ENCODE measurements at regions not wholly inside any gene's neighbourhood (a gene's known extent, or its start where the extent isn't known, plus 50 kb on each side); places are given as distances from the start of the nearest gene placed in this dataset.

DNA sequence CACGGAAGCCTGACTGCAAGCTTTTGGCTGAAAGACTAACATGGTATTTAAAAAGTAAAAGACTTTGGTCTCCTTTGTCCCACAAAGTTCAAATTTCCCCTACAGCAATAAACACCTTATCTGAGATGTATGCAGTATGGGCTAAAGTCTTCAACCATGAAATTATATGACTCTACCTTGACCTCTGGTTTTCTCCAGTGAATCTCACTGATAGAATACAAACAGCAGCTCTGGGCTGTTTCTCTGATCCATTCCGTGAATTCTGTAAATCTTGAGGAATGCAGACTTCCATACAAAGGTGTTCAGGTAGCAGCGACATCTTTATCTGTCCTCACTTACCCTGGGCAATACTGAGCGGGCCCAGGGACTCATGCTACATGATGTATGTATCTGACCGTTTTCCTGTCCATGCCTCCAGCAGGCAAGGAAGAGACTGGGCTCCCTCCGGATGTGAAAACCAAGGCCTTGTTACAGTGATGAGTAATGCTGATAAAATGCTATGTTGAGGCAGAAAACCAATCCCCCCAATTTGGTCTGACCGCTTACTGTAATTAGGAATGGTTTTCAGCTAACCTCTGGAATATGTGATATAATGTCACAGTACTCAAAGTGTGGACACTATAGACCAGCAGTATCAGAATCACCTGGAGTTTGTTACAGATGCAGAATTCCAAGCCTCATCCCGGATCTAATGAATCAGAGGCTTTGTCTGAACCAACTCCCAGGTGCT, 589.8 kb downstream of the HS3ST4 start:
- intact Hi-C loops (cut with DNase I): no loop called here
- no peak for TF ChIP-seq CTCF (IDR thresholded peaks at IDR 0.05)
- no peak overlapping the region for H3K4me3 ChIP-seq
- no peak overlapping the region for H3K27ac ChIP-seq
- ATAC-seq (no peak), DNase-seq (no peak)
- no peaks in the 10 kb centered on the region for H3K4me1 ChIP-seq
- no peaks in the 10 kb centered on the region for H3K9me3 ChIP-seq
- no peaks in the 10 kb centered on the region for H3K27me3 ChIP-seq
- no peaks in the 10 kb centered on the region for H3K36me3 ChIP-seq

DNA sequence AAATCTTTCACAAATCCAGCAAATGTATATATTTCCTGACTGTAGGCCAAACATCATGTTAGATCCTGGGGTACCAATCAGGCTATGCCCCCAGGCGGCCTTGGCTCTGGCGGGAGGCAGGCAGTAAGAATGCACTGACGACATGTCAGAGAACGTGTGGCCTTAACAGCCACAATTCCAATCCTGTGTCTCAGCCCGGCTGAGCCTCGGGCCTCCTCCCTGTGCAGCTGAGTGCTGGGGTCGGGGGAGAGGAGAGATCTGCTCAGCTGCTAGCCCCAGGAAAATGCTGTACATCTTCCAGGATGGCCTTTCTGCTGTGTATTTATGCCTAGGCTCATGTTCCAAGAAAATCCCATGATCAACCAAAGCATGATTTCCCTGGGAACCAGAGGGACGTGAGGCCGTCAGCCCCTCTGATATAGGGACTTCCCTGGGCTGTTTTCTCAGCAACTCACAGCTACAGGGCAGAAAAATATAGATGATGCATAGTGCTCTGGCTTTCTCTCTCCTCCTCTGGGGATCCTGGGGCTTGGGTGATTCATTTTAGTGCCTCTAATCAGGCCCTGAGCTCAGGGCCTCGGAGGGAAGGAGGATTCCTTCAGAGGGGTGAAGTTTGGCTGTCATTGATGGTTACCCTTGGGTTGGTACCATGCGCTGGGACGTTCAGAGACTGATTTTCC, 604.0 kb downstream of the HS3ST4 start:
- intact Hi-C loops (cut with DNase I): no loop called here
- H3K27ac ChIP-seq: no peak overlapping the region
- H3K9me3 ChIP-seq: no peaks in the 10 kb centered on the region
- no peaks in the 10 kb centered on the region for H3K4me1 ChIP-seq
- DNase-seq: no peak
- H3K36me3 ChIP-seq: no peaks in the 10 kb centered on the region
- H3K4me3 ChIP-seq: no peak overlapping the region
- ATAC-seq: no peak
- no peaks in the 10 kb centered on the region for H3K27me3 ChIP-seq
- TF ChIP-seq CTCF (IDR thresholded peaks at IDR 0.05): no peak

GRCh38 chr16:26301516-26301915, 609.8 kb downstream of the HS3ST4 start:
- H3K9me3 ChIP-seq: no peaks in the 10 kb centered on the region
- no peak for TF ChIP-seq CTCF (IDR thresholded peaks at IDR 0.05)
- ATAC-seq (no peak), DNase-seq (no peak)
- no peaks in the 10 kb centered on the region for H3K4me1 ChIP-seq
- H3K27ac ChIP-seq: no peak overlapping the region
- H3K36me3 ChIP-seq: no peaks in the 10 kb centered on the region
- H3K4me3 ChIP-seq: no peak overlapping the region
- no peaks in the 10 kb centered on the region for H3K27me3 ChIP-seq
- intact Hi-C loops (cut with DNase I): no loop called here

DNA sequence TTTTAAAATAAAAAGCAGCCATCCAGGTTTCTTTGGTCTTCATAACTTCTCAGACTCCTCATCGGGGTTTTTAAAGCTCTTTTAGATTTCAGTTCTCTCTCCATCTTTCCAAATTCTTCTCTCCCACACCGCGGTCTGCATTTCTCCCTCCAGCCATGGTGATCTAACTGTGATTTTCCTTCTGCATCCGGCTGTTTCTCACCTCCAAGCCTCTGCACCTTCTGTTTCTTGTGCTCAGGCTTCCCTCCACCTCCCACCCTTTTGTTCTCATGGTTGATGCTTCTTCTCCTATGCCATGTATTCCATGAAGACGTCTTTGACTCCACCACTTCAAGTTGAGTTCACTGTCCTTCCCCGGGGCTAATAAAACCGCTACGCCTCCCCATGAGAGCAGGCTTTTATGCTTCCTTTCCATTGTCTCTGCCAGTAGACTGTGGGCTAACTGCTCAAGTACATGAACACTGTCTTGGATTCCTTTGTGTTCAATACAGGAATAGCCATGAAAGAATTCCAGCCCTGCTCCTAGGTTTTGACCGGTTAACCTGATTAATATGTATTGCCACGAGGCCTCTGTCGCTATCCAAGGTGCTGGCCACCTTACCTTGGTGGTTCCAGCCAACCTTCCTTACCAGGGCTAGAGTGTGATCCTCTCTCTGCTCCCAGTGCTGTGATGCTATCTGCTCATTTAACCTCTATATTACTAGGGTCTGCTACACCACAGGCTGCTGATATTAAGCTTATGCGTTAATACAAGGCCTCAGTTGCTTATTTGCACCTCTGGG, 625.1 kb downstream of the HS3ST4 start:
- intact Hi-C loops (cut with DNase I): no loop called here
- Histone ChIP-seq H3K9me3 (no peaks in the 10 kb centered on the region), H3K4me1 (no peaks in the 10 kb centered on the region), H3K27ac (no peak overlapping the region), H3K36me3 (no peaks in the 10 kb centered on the region), H3K4me3 (no peak overlapping the region), H3K27me3 (no peaks in the 10 kb centered on the region)
- ATAC-seq: no peak
- TF ChIP-seq CTCF (IDR thresholded peaks at IDR 0.05): no peak
- DNase-seq: no peak

DNA sequence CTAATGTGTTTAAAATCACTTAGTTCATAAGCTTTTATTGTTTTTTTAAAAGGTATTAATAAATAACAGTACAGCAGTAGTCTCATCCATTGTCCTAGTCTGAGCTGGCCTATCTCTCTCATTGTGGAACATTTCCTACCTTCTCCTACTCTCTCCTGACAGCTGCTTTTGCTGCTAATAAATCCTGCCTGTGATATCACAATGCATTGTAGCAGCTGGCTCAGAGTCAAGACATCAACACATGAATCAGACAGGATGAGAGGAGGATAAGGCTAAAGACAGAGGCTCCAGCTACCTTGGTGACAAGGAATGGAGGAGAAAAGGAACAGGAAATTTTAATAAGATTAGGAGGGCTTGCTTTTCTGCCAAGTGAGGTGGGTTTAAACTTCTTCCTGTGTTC, 626.1 kb downstream of the HS3ST4 start:
- DNase-seq: no peak
- intact Hi-C loops (cut with DNase I): no loop called here
- no peak for ATAC-seq

More for the DNA sequence above, 626.1 kb downstream of the HS3ST4 start:
- Histone ChIP-seq H3K27me3 (no peaks in the 10 kb centered on the region), H3K9me3 (no peaks in the 10 kb centered on the region), H3K36me3 (no peaks in the 10 kb centered on the region), H3K4me3 (no peak overlapping the region), H3K27ac (no peak overlapping the region), H3K4me1 (no peaks in the 10 kb centered on the region)
- no peak for TF ChIP-seq CTCF (IDR thresholded peaks at IDR 0.05)

Data from upper lobe of right lung (tissue), 1 donor.